ENCODE measurements at regions not wholly inside any gene's neighbourhood (a gene's known extent, or its start where the extent isn't known, plus 50 kb on each side); places are given as distances from the start of the nearest gene placed in this dataset.

GRCh38 chr11:109994907-109995306, 98.3 kb upstream of the ZC3H12C start:
- DNase-seq (ENCODE audit: low read depth), result no peak
- H3K4me3 ChIP-seq (ENCODE audit: low read length), result no peak overlapping the region
- TF ChIP-seq CTCF (conservative IDR thresholded peaks at IDR 0.05; ENCODE audit: low read depth, low read length), result no peak

- H3K4me3 ChIP-seq (ENCODE audit: low read length), result no peak overlapping the region
- DNase-seq (ENCODE audit: low read depth), result no peak
- no peak for TF ChIP-seq CTCF (conservative IDR thresholded peaks at IDR 0.05; ENCODE audit: low read depth, low read length)
Measured at GRCh38 chr11:109996060-109996459, 97.1 kb upstream of the ZC3H12C start.

GRCh38 chr11:109998921-109999320, 94.3 kb upstream of the ZC3H12C start:
- no peak for TF ChIP-seq CTCF (conservative IDR thresholded peaks at IDR 0.05; ENCODE audit: low read depth, low read length)
- H3K4me3 ChIP-seq (ENCODE audit: low read length), result no peak overlapping the region
- no peak for DNase-seq (ENCODE audit: low read depth)

- DNase-seq (ENCODE audit: low read depth), result peak; percentile 93
- no peak overlapping the region for H3K4me3 ChIP-seq (ENCODE audit: low read length)
- TF ChIP-seq CTCF (conservative IDR thresholded peaks at IDR 0.05; ENCODE audit: low read depth, low read length), result no peak
Measured at GRCh38 chr11:110000031-110000502, 93.1 kb upstream of the ZC3H12C start.

- no peak for TF ChIP-seq CTCF (conservative IDR thresholded peaks at IDR 0.05; ENCODE audit: low read depth, low read length)
- no peak for DNase-seq (ENCODE audit: low read depth)
Measured at GRCh38 chr11:110000850-110001249, 92.3 kb upstream of the ZC3H12C start.

GRCh38 chr11:110003426-110003825, 89.8 kb upstream of the ZC3H12C start:
- H3K4me3 ChIP-seq (ENCODE audit: low read length), result no peak overlapping the region
- DNase-seq (ENCODE audit: low read depth), result no peak
- TF ChIP-seq CTCF (conservative IDR thresholded peaks at IDR 0.05; ENCODE audit: low read depth, low read length), result no peak

More at GRCh38 chr11:110000850-110001249, 92.3 kb upstream of the ZC3H12C start:
- H3K4me3 ChIP-seq (ENCODE audit: low read length), result no peak overlapping the region

GRCh38 chr11:110011595-110011994, 81.6 kb upstream of the ZC3H12C start:
- H3K4me3 ChIP-seq (ENCODE audit: low read length), result no peak overlapping the region
- TF ChIP-seq CTCF (conservative IDR thresholded peaks at IDR 0.05; ENCODE audit: low read depth, low read length), result no peak
- no peak for DNase-seq (ENCODE audit: low read depth)

Data from retinal pigment epithelial cell (primary cell).